ENCODE measurements at regions not wholly inside any gene's neighbourhood (a gene's known extent, or its start where the extent isn't known, plus 50 kb on each side); places are given as distances from the start of the nearest gene placed in this dataset.

DNA sequence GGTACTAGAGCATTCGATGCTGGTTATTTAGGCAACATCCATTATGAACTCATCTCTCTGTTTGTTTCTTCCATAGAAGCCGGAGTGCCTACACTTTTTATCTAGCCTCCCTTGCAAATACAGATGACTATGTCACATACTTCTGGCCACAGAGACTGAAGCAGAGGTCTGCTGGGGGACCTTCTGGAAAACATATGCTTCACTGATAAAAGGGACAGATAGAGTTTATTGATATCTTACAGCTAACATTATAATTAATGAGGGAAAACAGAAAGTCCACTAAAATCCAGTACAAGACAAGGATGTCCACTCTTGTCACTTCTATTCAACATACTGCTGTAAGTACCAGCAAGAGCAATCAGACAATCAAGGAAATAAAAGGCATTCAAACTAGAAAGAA, 104.3 kb upstream of the FAR2 start:
- no peak for DNase-seq (ENCODE audit: low read depth)

DNA sequence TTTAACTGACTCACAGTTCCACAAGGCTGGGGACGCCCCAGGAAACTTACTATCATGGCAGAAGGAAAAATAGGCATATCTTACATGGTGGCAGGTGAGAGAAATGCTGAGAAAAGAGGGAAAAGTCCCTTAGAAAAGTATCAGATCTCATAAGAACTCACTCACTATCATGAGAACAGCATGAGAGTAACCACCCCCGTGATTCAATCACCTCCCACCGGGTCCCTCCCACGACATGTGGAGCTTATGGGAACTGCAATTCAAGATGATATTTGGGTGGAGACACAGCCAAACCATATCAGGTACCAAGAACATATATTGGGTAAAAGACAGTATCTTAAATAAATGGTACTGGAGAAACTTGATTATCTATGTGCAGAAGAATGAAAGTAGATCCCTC, 100.3 kb upstream of the FAR2 start:
- no peak for DNase-seq (ENCODE audit: low read depth)

DNA sequence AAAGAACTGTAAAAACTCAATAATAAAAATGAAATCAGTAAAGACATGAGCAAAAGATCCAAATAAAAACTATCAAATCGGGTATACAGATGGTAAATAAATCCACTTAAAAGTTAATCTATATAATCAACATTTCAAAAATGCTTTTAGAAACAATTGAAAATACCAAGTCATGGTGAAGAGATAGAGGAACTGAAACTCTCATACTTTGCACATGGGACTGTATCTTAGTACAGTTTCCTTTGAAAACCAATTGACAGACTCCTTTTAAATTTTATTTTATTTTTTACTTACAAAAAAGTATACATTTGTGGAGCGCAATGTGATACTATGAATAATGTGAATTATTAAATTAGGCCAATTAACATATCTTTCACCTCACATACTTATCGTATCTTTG, 98.6 kb upstream of the FAR2 start:
- no peak for DNase-seq (ENCODE audit: low read depth)

DNA sequence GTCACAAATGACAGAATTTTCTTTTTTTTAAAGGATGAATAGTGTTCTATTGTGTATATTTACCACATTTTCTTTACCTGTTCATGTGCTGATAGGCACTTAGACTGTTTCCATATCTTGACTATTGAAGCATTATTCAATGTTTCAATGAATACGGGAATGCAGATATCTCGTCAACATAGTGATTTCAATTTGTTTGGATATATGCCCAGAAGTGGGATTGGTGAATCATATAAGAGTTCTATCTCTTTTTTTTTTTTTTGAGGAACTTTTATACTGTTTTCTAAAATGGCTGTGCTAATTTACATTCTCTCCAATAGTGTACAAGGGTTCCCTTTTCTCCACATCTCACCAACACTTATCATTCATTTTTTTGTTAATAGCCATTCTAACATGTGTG, 97.9 kb upstream of the FAR2 start:
- no peak for DNase-seq (ENCODE audit: low read depth)

DNA sequence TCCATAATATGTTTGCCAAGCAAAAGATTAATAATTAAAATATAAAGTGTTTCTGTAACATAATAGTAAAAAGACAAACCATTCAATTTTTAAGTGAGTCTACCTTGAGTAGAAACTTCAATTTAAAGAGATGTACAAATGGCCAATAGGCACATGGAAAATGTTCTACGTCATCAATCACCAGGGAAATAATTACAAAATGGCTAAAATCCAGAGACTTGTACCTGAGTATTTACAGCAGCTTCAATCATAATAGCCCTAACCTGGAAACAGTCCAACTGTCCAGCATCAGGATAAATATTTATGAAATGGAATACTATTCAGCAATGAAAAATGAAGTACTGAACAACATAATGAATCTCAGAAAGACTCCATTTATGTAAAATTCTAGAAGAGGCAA, 95.5 kb upstream of the FAR2 start:
- DNase-seq (ENCODE audit: low read depth) = peak; percentile 6

DNA sequence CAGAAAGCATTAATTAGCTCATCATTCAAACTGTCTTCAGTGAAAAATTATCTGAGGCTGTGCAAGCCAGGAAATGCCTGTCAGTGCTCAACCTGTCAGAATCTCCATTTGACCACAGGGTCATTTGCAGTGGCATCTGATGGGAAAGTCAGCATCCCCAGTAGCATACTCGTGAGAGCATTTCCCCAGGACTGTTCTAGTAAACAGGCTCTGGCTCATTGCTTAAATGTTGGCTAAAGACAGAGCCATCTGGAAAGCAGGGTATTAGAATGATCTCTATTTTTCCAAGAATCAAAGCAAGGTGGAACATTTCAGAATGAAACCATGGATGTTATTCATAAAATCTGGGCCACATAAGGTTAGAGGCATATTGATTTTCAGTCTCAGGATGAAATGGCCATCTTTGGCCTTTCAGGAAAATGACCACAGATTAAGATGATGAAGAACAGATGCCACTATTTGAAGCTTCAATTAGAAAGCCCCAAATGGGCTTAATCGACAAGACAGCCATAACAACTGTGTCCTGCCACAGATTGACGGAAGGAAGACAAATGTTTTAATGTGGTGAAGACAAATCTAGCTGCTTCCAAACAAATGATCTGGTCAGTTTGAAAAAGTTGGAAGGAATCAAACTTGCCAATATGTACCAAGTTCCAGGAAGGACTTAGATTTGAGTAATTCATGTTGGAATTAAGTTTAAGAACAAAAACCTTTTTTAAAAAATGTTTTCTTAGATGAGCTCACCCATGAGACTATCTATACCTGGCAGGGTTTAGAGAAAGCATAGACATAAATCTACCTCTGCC, 94.0 kb upstream of the FAR2 start:
- DNase-seq (ENCODE audit: low read depth) = no peak

DNA sequence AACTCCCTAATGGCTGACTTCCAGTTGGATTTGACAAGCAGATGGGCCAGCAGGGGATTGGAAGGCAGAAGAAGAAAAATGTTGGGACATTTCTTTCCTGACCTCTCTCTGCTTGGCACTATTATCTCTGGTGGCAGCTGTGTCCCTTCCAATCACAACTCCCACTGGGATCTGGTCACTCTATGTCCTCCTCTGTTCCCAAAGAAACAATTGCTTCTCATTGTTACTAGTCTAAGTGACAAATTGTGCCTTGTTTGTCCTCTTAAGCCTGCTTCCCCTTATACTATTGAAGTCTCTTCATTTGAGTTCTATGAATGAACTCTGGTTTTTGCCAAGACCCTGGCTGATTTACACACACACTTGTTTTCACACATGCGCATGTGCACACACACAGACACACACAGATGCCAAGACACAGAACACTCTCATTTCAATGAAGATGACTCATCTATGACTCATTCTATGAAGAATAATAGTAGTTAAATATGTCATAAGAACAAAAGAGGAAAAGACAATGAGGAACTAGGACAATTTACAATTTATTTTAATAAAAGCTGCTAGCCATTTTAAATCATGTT, 83.0 kb upstream of the FAR2 start:
- peak; percentile 26 for DNase-seq (ENCODE audit: low read depth)

DNA sequence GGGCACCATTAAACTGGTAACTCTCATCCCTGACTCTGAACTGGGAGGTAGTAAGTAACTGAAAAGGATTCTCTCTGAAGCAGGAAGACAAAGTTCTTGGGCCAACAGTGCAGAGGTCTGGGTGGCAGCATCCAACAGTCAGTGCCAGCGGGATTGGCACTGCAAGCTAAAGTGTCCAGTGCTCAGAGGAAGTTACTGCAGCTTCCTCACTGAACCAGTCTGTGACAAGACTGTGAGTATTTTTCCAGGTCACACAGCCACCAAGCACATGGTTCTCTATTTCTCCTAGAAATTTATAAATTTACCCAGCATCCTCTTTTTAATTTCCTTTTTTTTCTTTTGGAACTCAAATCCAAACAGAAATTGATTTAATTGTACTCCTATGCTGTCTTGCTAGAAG, 81.6 kb upstream of the FAR2 start:
- no peak for DNase-seq (ENCODE audit: low read depth)

DNA sequence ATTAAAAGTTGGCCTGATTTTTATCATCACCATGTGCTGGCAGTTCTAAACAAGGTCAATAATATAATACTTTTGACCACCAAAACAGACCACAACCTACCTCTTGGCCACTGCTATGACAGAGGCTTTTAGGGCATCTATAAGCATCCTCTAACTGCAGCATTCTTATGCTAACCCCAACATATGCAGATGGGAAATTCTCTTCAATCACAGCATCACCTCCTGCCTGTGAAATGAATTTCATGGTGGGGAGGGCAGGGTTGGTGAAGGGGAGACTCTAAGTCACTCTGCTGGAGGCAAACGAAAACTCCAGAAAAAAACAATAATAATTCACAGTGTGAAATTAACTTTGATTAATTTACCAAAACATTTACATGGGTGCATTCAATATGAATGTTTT, 78.8 kb upstream of the FAR2 start:
- no peak for DNase-seq (ENCODE audit: low read depth)

DNA sequence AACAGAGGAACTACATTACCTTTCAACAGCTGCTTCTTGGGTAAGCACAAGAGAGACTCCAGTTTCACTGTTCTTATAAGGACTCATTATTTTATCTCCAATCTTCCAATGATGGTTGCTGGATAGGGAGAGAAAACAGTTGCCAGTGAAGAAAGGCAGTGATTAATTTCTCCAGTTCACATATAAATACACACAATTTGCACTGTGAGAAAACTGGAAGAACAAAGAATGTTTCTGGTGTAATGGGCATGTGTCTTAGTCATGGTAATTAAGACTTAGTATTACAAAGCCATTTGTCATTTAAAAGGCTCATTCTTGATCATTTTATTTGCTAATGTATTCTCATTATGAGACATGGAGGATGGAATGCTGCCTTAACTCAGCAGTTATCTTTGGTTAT, 78.0 kb upstream of the FAR2 start:
- DNase-seq (ENCODE audit: low read depth) = no peak

DNA sequence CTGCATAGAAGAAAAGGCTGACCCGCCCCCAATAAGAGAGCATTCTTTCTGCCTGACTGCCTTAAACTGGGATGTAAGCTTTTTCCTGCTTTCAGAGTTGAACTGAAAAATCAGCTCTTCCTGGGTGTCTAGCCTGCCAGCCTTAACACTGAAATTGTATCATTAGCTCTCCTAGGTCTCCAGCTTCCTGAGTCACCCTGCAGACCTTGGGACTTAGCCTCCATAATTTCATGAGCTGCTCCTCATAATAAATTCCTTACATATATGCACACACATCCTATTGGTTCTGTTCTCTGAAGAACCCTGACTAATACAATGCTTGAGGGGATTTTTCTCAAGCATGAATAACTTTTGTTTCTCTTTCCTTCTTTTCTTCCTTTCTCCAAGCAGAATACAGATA, 76.4 kb upstream of the FAR2 start:
- peak; percentile 9 for DNase-seq (ENCODE audit: low read depth)

DNA sequence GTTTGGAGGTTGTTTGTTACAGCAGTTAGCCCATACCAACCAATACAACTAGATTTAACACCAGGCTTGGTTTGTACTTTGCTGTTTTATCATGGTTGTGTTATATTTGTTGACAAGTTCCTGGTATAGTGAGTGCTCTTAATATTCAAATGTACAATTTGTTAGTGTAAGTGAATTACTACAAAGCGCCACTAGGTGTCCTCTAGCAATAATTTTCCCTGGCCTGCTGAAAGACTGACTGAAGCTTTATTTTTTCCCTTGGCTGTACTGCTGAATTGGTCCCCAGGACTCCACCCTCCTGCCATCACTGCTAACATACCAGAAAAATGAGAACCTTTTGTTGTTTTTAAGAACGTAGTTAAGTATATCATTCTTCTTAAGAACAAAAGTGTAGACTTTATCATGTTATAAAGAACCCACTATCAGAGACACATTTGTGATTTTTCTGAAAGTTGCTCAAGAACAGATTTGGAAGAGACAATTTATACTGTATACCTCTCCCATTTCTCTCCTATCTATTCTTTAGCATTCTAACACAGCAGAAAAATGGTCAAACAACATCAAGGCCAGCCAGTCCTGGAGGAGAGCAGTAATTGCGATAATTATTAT, 75.3 kb upstream of the FAR2 start:
- DNase-seq (ENCODE audit: low read depth) = peak; percentile 30

DNA sequence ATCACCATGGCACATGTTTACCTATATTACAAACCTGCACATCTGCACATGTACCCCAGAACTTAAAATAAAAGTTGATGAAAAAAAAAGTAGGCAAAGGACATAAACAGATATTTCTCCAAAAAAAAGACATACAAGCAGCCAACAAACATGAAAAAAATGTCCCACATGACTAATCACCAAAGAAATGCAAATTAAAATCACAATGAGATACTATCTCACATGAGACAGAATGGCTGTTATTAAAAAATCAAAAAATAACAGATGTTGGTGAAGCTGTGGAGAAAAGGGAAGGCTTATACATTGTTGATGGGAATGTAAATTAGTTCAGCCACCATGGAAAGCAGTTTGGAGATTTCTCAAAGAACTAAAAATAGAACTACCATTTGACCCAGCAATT, 68.0 kb upstream of the FAR2 start:
- DNase-seq (ENCODE audit: low read depth) = no peak

DNA sequence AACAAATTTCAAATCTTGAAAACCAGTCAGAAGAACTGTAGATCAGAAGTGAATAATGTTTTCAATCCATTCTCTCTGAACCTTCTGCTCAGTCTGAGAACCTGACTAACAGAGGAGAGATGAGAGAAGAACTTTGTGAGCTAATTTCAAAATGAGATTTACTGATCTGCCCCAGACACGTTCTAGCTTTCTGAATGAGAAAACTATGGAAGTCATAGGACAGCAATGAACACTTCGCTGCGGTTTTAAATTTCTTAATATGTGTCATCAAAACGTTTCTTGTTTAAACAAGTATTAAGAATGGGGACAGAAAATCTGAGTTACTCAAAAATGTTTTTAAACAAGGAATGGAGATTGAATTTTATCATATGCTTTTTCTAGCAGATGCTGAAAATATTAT, 66.6 kb upstream of the FAR2 start:
- no peak for DNase-seq (ENCODE audit: low read depth)

DNA sequence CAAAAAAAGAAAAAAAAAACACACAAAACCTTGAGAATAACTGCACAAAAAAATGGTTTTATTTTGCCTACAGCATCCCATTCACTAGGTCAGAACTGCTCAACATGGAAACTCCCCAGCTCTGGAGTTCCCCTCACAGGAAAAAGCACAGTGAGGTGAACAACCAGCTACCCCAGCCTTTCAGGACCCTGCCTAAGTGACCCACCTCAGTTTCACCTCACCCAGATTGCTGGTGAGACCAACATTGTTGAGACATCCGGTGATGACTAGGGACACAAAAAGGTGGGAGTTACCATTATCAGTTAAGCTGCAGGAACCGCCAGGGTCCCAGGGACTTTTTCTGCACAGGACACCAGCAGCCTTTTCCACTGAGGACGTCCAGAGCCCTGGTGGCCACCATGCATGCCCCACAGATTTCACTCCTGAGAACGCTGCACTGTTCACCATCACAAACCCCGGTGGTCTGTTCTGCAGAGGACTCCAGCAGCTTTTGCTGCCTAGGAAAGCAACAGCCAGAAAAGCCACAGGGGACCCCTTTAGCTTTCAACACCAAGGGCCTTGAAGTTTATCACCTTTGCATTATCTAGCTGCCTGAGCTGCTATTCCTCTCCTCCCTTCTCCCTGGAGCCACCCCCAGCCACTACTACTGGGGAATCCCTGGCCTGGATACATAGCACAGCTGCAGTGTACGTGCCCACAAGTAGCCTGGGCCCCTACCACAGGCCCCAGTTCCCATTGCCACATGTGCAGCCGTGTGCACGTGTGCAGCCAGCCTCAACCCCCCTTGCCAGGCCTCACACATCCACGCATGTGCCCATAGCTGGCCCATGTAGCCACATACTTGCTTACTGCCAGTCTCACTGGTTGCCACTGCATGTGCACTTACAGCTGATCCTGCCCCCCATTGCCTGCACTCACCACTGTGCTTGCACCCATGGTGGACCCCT, 62.5 kb upstream of the FAR2 start:
- DNase-seq (ENCODE audit: low read depth) = no peak

DNA sequence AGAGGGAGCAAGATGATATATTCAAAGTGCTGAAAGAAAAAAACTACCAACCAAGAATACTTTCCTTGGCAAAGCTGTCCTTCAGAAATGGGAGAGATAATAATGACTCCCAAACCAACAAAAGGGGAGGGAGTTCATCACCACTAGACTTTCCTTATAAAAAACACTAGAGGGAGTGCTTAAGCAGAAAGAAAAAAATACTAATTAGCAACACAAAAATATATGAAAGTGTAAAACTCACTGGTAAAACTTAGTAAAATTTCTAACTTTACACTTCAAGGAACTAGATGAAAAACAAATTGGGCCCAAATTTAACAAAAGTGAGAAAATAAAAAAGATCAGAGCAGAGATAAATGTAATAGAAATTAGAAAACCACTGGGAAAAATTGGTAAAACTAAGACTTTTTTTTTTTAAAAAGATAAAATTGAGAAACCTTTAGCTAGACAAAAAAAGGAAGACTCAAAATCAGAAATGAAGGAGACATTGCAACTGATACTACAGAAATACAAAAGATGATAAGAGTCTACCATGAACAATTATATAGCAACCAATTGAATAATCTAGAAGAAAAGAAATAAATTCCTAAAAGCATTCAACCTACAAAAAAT, 60.4 kb upstream of the FAR2 start:
- DNase-seq (ENCODE audit: low read depth) = peak; percentile 15

All from ELR (cell line).